ENCODE measurements at regions not wholly inside any gene's neighbourhood (a gene's known extent, or its start where the extent isn't known, plus 50 kb on each side); places are given as distances from the start of the nearest gene placed in this dataset.
"Not testable (repeated sequence)": the region's sequence is repeated elsewhere in the genome, so short reads cannot be mapped to it uniquely, and the experiment has no call there.

GRCh38 chr11:87453531-87454089, 415.9 kb downstream of the TMEM135 start:
- Mint-ChIP-seq H3K4me3 (ENCODE audit: unreplicated experiment) (no peak overlapping the region), H3K9me3 (ENCODE audit: low read depth) (no peaks in the 10 kb centered on the region), H3K27me3 (ENCODE audit: low read depth) (peaks cover 3% of the 10 kb centered on the region), H3K36me3 (ENCODE audit: low read depth) (no peaks in the 10 kb centered on the region), H3K27ac (ENCODE audit: unreplicated experiment) (no peak overlapping the region), H3K4me1 (ENCODE audit: low read depth) (peaks cover 22% of the 10 kb centered on the region)
- no peak for TF ChIP-seq CTCF (IDR thresholded peaks at IDR 0.05)
- no peak for DNase-seq (ENCODE audit: low spot score)

DNA sequence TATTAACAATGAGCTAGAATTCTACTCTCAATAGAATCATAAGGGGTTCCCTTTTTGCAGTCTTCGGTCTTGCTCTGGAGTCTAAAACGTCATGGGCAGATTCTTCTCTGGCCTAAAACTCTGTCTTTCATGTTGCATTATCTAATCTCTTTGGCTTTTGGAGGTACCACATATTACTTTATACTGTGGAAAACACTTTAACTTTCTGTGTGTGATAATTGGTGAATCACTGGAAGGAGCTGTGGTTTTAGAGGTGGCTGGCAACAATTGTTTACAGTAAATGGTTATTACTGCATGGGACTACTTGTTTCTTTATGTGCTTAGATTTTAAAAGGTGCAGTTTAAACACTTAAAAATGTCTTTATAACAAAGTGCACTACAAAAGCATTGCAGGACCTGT, 414.3 kb downstream of the TMEM135 start:
- DNase-seq (ENCODE audit: low spot score); H3K27me3 Mint-ChIP-seq (ENCODE audit: low read depth); H3K4me3 Mint-ChIP-seq (ENCODE audit: unreplicated experiment); H3K9me3 Mint-ChIP-seq (ENCODE audit: low read depth); H3K27ac Mint-ChIP-seq (ENCODE audit: unreplicated experiment); H3K36me3 Mint-ChIP-seq (ENCODE audit: low read depth): not testable (repeated sequence)
- peaks cover 22% of the 10 kb centered on the region for H3K4me1 Mint-ChIP-seq (ENCODE audit: low read depth)

DNA sequence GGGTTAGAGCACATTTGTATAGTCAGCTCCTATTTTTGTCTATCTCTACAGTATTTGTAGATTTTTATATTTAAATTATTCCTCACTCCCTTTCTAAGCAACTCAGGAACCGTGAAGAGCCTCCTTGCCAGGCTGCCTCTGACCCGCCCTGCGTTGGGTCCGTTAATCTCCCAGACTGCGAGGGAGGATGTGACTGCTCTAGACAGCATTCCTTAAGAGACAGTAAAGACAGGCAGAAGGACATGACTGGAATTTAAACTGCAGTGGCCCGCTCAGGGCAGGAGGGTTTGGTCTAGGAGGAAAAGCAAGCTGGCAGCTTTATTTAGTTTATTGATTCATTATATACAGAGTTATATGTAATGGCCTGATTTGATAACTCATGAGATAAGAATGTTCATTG, 413.7 kb downstream of the TMEM135 start:
- Mint-ChIP-seq H3K27me3 (ENCODE audit: low read depth) (peaks cover 3% of the 10 kb centered on the region), H3K27ac (ENCODE audit: unreplicated experiment) (peak overlapping the region; percentile 38), H3K4me3 (ENCODE audit: unreplicated experiment) (no peak overlapping the region), H3K9me3 (ENCODE audit: low read depth) (peaks cover 7% of the 10 kb centered on the region), H3K36me3 (ENCODE audit: low read depth) (no peaks in the 10 kb centered on the region), H3K4me1 (ENCODE audit: low read depth) (peaks cover 22% of the 10 kb centered on the region)
- no peak for TF ChIP-seq CTCF (IDR thresholded peaks at IDR 0.05)
- no peak for DNase-seq (ENCODE audit: low spot score)

DNA sequence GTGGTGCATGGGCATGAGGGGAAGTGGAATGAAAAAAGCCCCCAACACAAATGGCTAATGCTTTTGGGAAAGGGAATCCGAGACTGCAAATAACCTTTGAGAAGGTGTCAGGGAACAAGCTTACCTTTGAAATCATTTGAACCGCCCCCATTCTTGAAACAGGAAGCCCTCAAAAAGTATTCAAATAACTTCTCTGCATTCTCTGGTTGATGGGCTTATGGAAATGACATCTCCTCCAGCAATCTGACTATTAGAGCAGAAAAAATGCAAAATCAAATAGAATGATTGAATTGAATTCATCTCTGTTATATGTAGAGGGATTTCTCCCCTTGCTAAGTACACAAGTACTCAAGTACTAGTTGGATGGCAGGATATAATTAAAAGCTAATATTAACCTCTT, 409.9 kb downstream of the TMEM135 start:
- H3K9me3 Mint-ChIP-seq (ENCODE audit: low read depth), result peaks cover 7% of the 10 kb centered on the region
- H3K4me1 Mint-ChIP-seq (ENCODE audit: low read depth), result peaks cover 16% of the 10 kb centered on the region
- no peak overlapping the region for H3K27ac Mint-ChIP-seq (ENCODE audit: unreplicated experiment)
- no peak for DNase-seq (ENCODE audit: low spot score)
- H3K36me3 Mint-ChIP-seq (ENCODE audit: low read depth), result no peaks in the 10 kb centered on the region
- H3K4me3 Mint-ChIP-seq (ENCODE audit: unreplicated experiment), result no peak overlapping the region
- no peak for TF ChIP-seq CTCF (IDR thresholded peaks at IDR 0.05)
- peaks cover 3% of the 10 kb centered on the region for H3K27me3 Mint-ChIP-seq (ENCODE audit: low read depth)

DNA sequence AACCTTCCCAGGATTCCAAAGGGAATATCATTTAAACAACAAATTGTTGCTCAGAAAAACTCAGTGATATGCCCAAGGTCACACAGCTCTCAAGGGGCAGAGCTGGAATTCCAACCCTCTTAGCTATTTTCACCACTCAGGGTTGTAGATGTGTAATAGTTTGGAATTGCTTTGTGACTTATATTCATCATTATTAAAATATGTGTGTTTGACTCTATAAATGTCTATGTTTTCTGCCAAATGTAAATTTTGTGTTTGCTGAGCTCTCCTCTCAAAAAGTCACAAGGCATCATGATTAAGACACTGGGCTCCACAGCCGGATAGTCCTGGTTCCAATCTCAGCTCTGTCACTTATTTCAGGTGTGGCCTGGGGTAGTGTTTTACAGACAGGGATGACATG, 407.3 kb downstream of the TMEM135 start:
- H3K9me3 Mint-ChIP-seq (ENCODE audit: low read depth), result peaks cover 7% of the 10 kb centered on the region
- no peak for TF ChIP-seq CTCF (IDR thresholded peaks at IDR 0.05)
- peaks cover 3% of the 10 kb centered on the region for H3K27me3 Mint-ChIP-seq (ENCODE audit: low read depth)
- H3K4me1 Mint-ChIP-seq (ENCODE audit: low read depth), result peaks cover 20% of the 10 kb centered on the region
- H3K27ac Mint-ChIP-seq (ENCODE audit: unreplicated experiment), result peak overlapping the region; percentile 2
- DNase-seq (ENCODE audit: low spot score), result no peak
- H3K36me3 Mint-ChIP-seq (ENCODE audit: low read depth), result no peaks in the 10 kb centered on the region
- no peak overlapping the region for H3K4me3 Mint-ChIP-seq (ENCODE audit: unreplicated experiment)

DNA sequence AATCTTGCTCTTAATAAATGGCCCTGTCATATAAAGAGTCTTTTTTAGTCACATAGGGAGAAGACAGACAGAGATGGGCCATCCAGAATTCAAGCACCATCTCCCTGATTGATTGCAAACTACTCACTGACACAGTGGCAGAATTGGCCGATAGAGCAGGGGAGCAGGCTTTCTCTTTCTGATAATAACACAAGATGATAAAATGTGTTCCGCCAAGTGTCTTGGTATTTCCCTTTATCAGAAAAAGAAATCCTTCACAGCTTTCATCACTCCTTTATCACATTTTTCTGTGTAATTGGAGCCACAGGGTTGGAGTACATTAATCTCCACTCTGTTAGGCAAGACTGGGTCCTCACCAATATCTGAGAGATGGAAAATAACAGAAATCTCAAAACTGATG, 406.0 kb downstream of the TMEM135 start:
- Mint-ChIP-seq H3K27ac (ENCODE audit: unreplicated experiment) (no peak overlapping the region), H3K4me3 (ENCODE audit: unreplicated experiment) (no peak overlapping the region), H3K27me3 (ENCODE audit: low read depth) (no peaks in the 10 kb centered on the region), H3K9me3 (ENCODE audit: low read depth) (peaks cover 7% of the 10 kb centered on the region), H3K36me3 (ENCODE audit: low read depth) (no peaks in the 10 kb centered on the region), H3K4me1 (ENCODE audit: low read depth) (peaks cover 32% of the 10 kb centered on the region)
- DNase-seq (ENCODE audit: low spot score), result no peak
- TF ChIP-seq CTCF (IDR thresholded peaks at IDR 0.05), result no peak
